Kidney (tissue), 13 donors: ENCODE measurements at regions not wholly inside any gene's neighbourhood (a gene's known extent, or its start where the extent isn't known, plus 50 kb on each side); places are given as distances from the start of the nearest gene placed in this dataset.

Source experiments
- DNase-seq, 5 donors: peaks; one replicate each; pipeline ENCODE4 v3.0.0-alpha.2; 2013 to 2020
- FAIRE-seq: peaks from 2 replicates; lab custom pipeline; 2012; peaks lifted over from hg19 to GRCh38; lab: Jason Lieb, UNC
- H3K27ac ChIP-seq, 2 donors: one replicate each; pipeline ENCODE4 v1.7.0; 2013; ENCODE audit warnings: low read depth in 2 of 2, low read length in 2 of 2, inconsistent platforms in 1 of 2
- H3K27me3 ChIP-seq: one replicate; pipeline ENCODE4 v1.7.1; 2013; ENCODE audit warnings: low read length, inconsistent platforms; ENCODE audit not compliant: control insufficient read depth, insufficient read depth
- H3K36me3 ChIP-seq, 3 donors: one replicate each; pipeline versions ENCODE4 v1.7.0 to v1.7.1; 2013; ENCODE audit warnings: low read length in 3 of 3, control low read depth in 1 of 3, inconsistent platforms in 1 of 3; ENCODE audit not compliant: insufficient read depth in 3 of 3, control insufficient read depth in 2 of 3
- H3K4me1 ChIP-seq, 3 donors: one replicate each; pipeline versions ENCODE4 v1.7.0 to v1.7.1; 2013; ENCODE audit warnings: low read length in 3 of 3, inconsistent platforms in 1 of 3, low read depth in 1 of 3; ENCODE audit not compliant: control insufficient read depth in 2 of 3, insufficient read depth in 2 of 3
- H3K4me3 ChIP-seq, 3 donors: one replicate each; pipeline versions ENCODE4 v1.7.0 to v1.8.1; 2013; ENCODE audit warnings: low read length in 3 of 3, control low read depth in 1 of 3, inconsistent platforms in 1 of 3
- H3K9ac ChIP-seq, 3 donors: one replicate each; pipeline versions ENCODE4 v1.7.0 to v1.7.1; 2013; ENCODE audit warnings: low read length in 3 of 3, control low read depth in 1 of 3, inconsistent platforms in 1 of 3
- H3K9me3 ChIP-seq, 3 donors: one replicate each; pipeline versions ENCODE4 v1.7.0 to v1.7.1; 2013; ENCODE audit warnings: low read length in 3 of 3, control low read depth in 1 of 3, inconsistent platforms in 1 of 3; ENCODE audit not compliant: control insufficient read depth in 2 of 3, insufficient read depth in 1 of 3
- CTCF ChIP-seq: IDR thresholded peaks from 3 replicates; pipeline ENCODE4 v1.5.1; 2012; ENCODE audit warnings: mild to moderate bottlenecking, moderate library complexity, borderline replicate concordance; ENCODE audit not compliant: insufficient read depth; ENCODE audit errors: extremely low read depth
- intact Hi-C: fragments of 100-400 bp; cut with DNase I; formaldehyde crosslinking; loops from one replicate; pipeline ENCODE4 v1.11.1; 2022
- donor health status: control.
- donor health status: control.
- donor health status: control.
- donor health status: control.
- donor health status: control.
- donor health status: DM: yes; HTN: yes; CAD: no.
- donor health status: Normal renal cell carcinoma (clear cell type).

GRCh38 chr2:13103778-13104493 lies 387.2 kb downstream of the TRIB2 start:
- no peak for TF ChIP-seq CTCF
- Histone ChIP-seq H3K36me3 (no peaks in the 10 kb centered on the region), H3K9ac (no peak overlapping the region), H3K27ac (no peak overlapping the region), H3K27me3 (no peaks in the 10 kb centered on the region), H3K4me3 (no peak overlapping the region), H3K9me3 (no peaks in the 10 kb centered on the region), H3K4me1 (no peaks in the 10 kb centered on the region)
- no peak for FAIRE-seq
- intact Hi-C loops = no loop called here
- no peak for DNase-seq

GRCh38 chr2:13104723-13105122 lies 388.0 kb downstream of the TRIB2 start:
- H3K27me3 ChIP-seq = no peaks in the 10 kb centered on the region
- H3K27ac ChIP-seq = no peak overlapping the region
- H3K9me3 ChIP-seq = no peaks in the 10 kb centered on the region
- H3K9ac ChIP-seq = no peak overlapping the region
- TF ChIP-seq CTCF = no peak
- no peak overlapping the region for H3K4me3 ChIP-seq
- intact Hi-C loops = no loop called here
- no peak for FAIRE-seq
- no peak for DNase-seq
- no peaks in the 10 kb centered on the region for H3K4me1 ChIP-seq
- H3K36me3 ChIP-seq = no peaks in the 10 kb centered on the region

- Histone ChIP-seq H3K4me1 (peaks cover 0 to 3% (median 0%) of the 10 kb centered on the region in 3 donors), H3K4me3 (no peak overlapping the region), H3K9ac (no peak overlapping the region), H3K27me3 (no peaks in the 10 kb centered on the region), H3K9me3 (no peaks in the 10 kb centered on the region), H3K27ac (no peak overlapping the region), H3K36me3 (no peaks in the 10 kb centered on the region)
- TF ChIP-seq CTCF = no peak
- no peak for FAIRE-seq
- intact Hi-C loops = no loop called here
- no peak for DNase-seq
These were observed 389.6 kb downstream of the TRIB2 start for GRCh38 chr2:13106302-13106701.
